ENCODE measurements at regions not wholly inside any gene's neighbourhood (a gene's known extent, or its start where the extent isn't known, plus 50 kb on each side); places are given as distances from the start of the nearest gene placed in this dataset.

GRCh38 chr2:18001671-18002070, 123.2 kb downstream of the KCNS3 start:
- DNase-seq (ENCODE audit: low read depth): no peak
- Histone ChIP-seq H3K36me3 (ENCODE audit: control insufficient read depth, insufficient read depth, low read length) (no peaks in the 10 kb centered on the region), H3K27me3 (ENCODE audit: control insufficient read depth, insufficient read depth, low read length) (no peaks in the 10 kb centered on the region), H3K4me3 (ENCODE audit: low read depth, low read length) (no peak overlapping the region)
- no peak for TF ChIP-seq CTCF (IDR thresholded peaks at IDR 0.05; ENCODE audit: insufficient read depth, low read length, poor library complexity, severe bottlenecking)

GRCh38 chr2:17996978-17997377, 118.5 kb downstream of the KCNS3 start:
- H3K4me3 ChIP-seq (ENCODE audit: low read depth, low read length): no peak overlapping the region
- H3K36me3 ChIP-seq (ENCODE audit: control insufficient read depth, insufficient read depth, low read length): no peaks in the 10 kb centered on the region
- no peak for TF ChIP-seq CTCF (IDR thresholded peaks at IDR 0.05; ENCODE audit: insufficient read depth, low read length, poor library complexity, severe bottlenecking)
- no peak for DNase-seq (ENCODE audit: low read depth)
- no peaks in the 10 kb centered on the region for H3K27me3 ChIP-seq (ENCODE audit: control insufficient read depth, insufficient read depth, low read length)

GRCh38 chr2:17995593-17995992, 117.1 kb downstream of the KCNS3 start:
- TF ChIP-seq CTCF (IDR thresholded peaks at IDR 0.05; ENCODE audit: insufficient read depth, low read length, poor library complexity, severe bottlenecking): no peak
- H3K4me3 ChIP-seq (ENCODE audit: low read depth, low read length): no peak overlapping the region
- DNase-seq (ENCODE audit: low read depth): no peak
- no peaks in the 10 kb centered on the region for H3K27me3 ChIP-seq (ENCODE audit: control insufficient read depth, insufficient read depth, low read length)
- no peaks in the 10 kb centered on the region for H3K36me3 ChIP-seq (ENCODE audit: control insufficient read depth, insufficient read depth, low read length)
